ENCODE measurements at regions not wholly inside any gene's neighbourhood (a gene's known extent, or its start where the extent isn't known, plus 50 kb on each side); places are given as distances from the start of the nearest gene placed in this dataset.

- TF ChIP-seq, protein P1, sequence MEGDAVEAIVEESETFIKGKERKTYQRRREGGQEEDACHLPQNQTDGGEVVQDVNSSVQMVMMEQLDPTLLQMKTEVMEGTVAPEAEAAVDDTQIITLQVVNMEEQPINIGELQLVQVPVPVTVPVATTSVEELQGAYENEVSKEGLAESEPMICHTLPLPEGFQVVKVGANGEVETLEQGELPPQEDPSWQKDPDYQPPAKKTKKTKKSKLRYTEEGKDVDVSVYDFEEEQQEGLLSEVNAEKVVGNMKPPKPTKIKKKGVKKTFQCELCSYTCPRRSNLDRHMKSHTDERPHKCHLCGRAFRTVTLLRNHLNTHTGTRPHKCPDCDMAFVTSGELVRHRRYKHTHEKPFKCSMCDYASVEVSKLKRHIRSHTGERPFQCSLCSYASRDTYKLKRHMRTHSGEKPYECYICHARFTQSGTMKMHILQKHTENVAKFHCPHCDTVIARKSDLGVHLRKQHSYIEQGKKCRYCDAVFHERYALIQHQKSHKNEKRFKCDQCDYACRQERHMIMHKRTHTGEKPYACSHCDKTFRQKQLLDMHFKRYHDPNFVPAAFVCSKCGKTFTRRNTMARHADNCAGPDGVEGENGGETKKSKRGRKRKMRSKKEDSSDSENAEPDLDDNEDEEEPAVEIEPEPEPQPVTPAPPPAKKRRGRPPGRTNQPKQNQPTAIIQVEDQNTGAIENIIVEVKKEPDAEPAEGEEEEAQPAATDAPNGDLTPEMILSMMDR (IDR thresholded peaks at IDR 0.05; ENCODE audit: low read depth, low read length, poor library complexity, severe bottlenecking) = no peak
- TF ChIP-seq EZH2phosphoT487 (IDR thresholded peaks at IDR 0.05; ENCODE audit: borderline replicate concordance, low read length) = no peak
Observed at GRCh38 chr3:17825298-17825697, 82.9 kb upstream of the TBC1D5 start.
